ENCODE measurements at regions not wholly inside any gene's neighbourhood (a gene's known extent, or its start where the extent isn't known, plus 50 kb on each side); places are given as distances from the start of the nearest gene placed in this dataset.
"Not testable (repeated sequence)": the region's sequence is repeated elsewhere in the genome, so short reads cannot be mapped to it uniquely, and the experiment has no call there.

GRCh38 chr10:113480851-113481502, 71.9 kb upstream of the HABP2 start:
- DNase-seq (ENCODE audit: low read depth in 2 of 2) = no peak
- H3K4me3 ChIP-seq (replicated peaks in 1 of 2; ENCODE audit: low read depth in 2 of 2, low read length in 2 of 2) = no peak overlapping the region
- no peak for TF ChIP-seq CTCF (IDR thresholded peaks at IDR 0.05; ENCODE audit: low read depth, low read length)

- no peak for TF ChIP-seq CTCF (IDR thresholded peaks at IDR 0.05; ENCODE audit: low read depth, low read length)
- no peak for DNase-seq (ENCODE audit: low read depth in 2 of 2)
- no peak overlapping the region for H3K4me3 ChIP-seq (replicated peaks in 1 of 2; ENCODE audit: low read depth in 2 of 2, low read length in 2 of 2)
These were observed 68.4 kb upstream of the HABP2 start for GRCh38 chr10:113484487-113484886.

GRCh38 chr10:113485736-113486135, 67.1 kb upstream of the HABP2 start:
- DNase-seq (ENCODE audit: low read depth in 2 of 2) = no peak
- TF ChIP-seq CTCF (IDR thresholded peaks at IDR 0.05; ENCODE audit: low read depth, low read length) = no peak
- H3K4me3 ChIP-seq (replicated peaks in 1 of 2; ENCODE audit: low read depth in 2 of 2, low read length in 2 of 2) = no peak overlapping the region

GRCh38 chr10:113486531-113486930, 66.3 kb upstream of the HABP2 start:
- no peak for TF ChIP-seq CTCF (IDR thresholded peaks at IDR 0.05; ENCODE audit: low read depth, low read length)
- no peak for DNase-seq (ENCODE audit: low read depth in 2 of 2)
- H3K4me3 ChIP-seq (replicated peaks in 1 of 2; ENCODE audit: low read depth in 2 of 2, low read length in 2 of 2) = no peak overlapping the region

- no peak for DNase-seq (ENCODE audit: low read depth in 2 of 2)
- H3K4me3 ChIP-seq (replicated peaks in 1 of 2; ENCODE audit: low read depth in 2 of 2, low read length in 2 of 2) = no peak overlapping the region
- no peak for TF ChIP-seq CTCF (IDR thresholded peaks at IDR 0.05; ENCODE audit: low read depth, low read length)
These were observed 65.7 kb upstream of the HABP2 start for GRCh38 chr10:113487154-113487553.

GRCh38 chr10:113488186-113488585, 64.7 kb upstream of the HABP2 start:
- no peak for DNase-seq (ENCODE audit: low read depth in 2 of 2)
- no peak overlapping the region for H3K4me3 ChIP-seq (replicated peaks in 1 of 2; ENCODE audit: low read depth in 2 of 2, low read length in 2 of 2)
- TF ChIP-seq CTCF (IDR thresholded peaks at IDR 0.05; ENCODE audit: low read depth, low read length) = no peak

GRCh38 chr10:113489522-113489921, 63.3 kb upstream of the HABP2 start:
- not testable (repeated sequence) for H3K4me3 ChIP-seq (replicated peaks in 1 of 2; ENCODE audit: low read depth in 2 of 2, low read length in 2 of 2); DNase-seq (ENCODE audit: low read depth in 2 of 2)

Measured in cardiac fibroblast (primary cell).